Breast epithelium (tissue), 4 donors: ENCODE measurements at regions not wholly inside any gene's neighbourhood (a gene's known extent, or its start where the extent isn't known, plus 50 kb on each side); places are given as distances from the start of the nearest gene placed in this dataset.

ENCODE experiments used
- DNase-seq, 2 donors: peaks; one replicate each; pipeline ENCODE4 v3.0.0-alpha.2; 2019; ENCODE audit warnings: low spot score in 2 of 2
- H3K27ac ChIP-seq, 2 donors: fragments of 200-600 bp; sonication (generic) in 1 of 2; one replicate each; pipeline ENCODE4 v1.5.1; 2016 to 2019; ENCODE audit warnings: mild to moderate bottlenecking in 1 of 2
- H3K27me3 ChIP-seq, 2 donors: fragments of 200-600 bp; sonication (generic) in 1 of 2; one replicate each; pipeline versions ENCODE4 v1.5.1 to v1.6.0; 2017 to 2019; ENCODE audit warnings: control low read depth in 1 of 2, mild to moderate bottlenecking in 1 of 2
- H3K36me3 ChIP-seq: fragments of 200-600 bp; one replicate; pipeline ENCODE4 v1.5.1; 2019
- H3K4me1 ChIP-seq, 2 donors: fragments of 200-600 bp; sonication (generic); one replicate each; pipeline ENCODE4 v1.5.1; 2016 to 2019; ENCODE audit warnings: control low read depth in 1 of 2
- H3K4me3 ChIP-seq, 3 donors: fragments of 200-600 bp; sonication (generic); 1 replicate in 2 of 3; 2 replicates in 1 of 3; pipeline ENCODE4 v1.5.1; 2016 to 2019; ENCODE audit warnings: mild to moderate bottlenecking in 3 of 3, moderate library complexity in 2 of 3
- H3K9me3 ChIP-seq, 2 donors: fragments of 200-600 bp; sonication (generic) in 1 of 2; one replicate each; pipeline ENCODE4 v1.5.1; 2016 to 2019; ENCODE audit warnings: control low read depth in 1 of 2
- POLR2A ChIP-seq: fragments of 450-650 bp; IDR thresholded peaks from one replicate; pipeline ENCODE4 v1.6.1; 2016; ENCODE audit warnings: antibody characterized with exemption, mild to moderate bottlenecking, moderate library complexity
- POLR2AphosphoS5 ChIP-seq, 3 donors: sonication (generic); formaldehyde crosslinking; IDR thresholded peaks; one replicate each; pipeline ENCODE4 v1.6.1; 2017; ENCODE audit warnings: antibody characterized with exemption in 3 of 3
- intact Hi-C: fragments of 100-400 bp; cut with DNase I; formaldehyde crosslinking; loops from one replicate; pipeline ENCODE4 v1.15.1; 2023; ENCODE audit warnings: low total_unique reads
- TF ChIP-seq, protein P1 (sequence below), 3 donors: fragments of 450-650 bp; IDR thresholded peaks; one replicate each; pipeline ENCODE4 v1.5.1; 2016 to 2017; ENCODE audit warnings: antibody characterized with exemption in 3 of 3, mild to moderate bottlenecking in 3 of 3, moderate library complexity in 3 of 3

DNA sequence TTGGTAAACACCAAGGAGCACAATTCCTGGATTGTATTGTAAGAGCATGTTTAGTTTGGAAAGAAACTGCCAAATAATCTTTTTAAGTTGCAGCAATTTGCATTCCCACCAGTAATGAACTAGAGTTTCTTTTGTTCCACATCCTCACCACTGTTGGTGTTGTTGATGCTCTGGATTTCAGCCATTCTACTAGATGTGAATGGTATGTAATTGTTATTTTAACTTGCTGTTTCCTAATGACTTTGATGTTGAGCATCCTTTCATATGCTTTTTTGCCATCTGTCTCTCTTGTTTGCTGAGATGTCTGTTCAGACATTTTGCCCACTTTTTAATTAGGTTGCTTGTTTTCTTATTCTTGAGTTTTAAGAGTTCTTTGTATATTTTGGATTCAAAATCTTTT lies 1654.1 kb downstream of the GRIK2 start:
- no peaks in the 10 kb centered on the region for H3K27me3 ChIP-seq

DNA sequence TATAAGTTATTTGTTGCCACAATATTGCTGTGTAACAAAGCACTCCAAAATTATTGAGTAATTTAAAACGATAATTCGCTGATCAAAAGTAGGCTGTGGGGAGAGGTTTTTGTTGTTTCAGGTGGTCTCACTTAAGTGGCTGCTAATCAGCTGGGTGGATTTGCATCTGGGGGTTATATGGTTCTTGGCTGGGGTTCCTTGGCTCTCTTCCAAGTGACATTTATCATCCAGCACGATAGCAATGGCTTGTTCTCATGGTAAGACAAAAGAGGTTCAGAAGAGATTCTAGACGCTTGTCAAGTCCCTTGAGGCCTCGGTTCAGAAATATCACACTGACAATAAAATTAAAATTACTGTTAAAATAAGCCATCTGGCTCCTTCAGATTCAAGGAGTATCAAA lies 1648.8 kb downstream of the GRIK2 start:
- Histone ChIP-seq H3K4me3 (no peak overlapping the region), H3K27me3 (no peaks in the 10 kb centered on the region), H3K36me3 (no peaks in the 10 kb centered on the region), H3K27ac (no peak overlapping the region), H3K9me3 (no peaks in the 10 kb centered on the region), H3K4me1 (no peaks in the 10 kb centered on the region)
- TF ChIP-seq POLR2AphosphoS5 (IDR thresholded peaks at IDR 0.05), result no peak
- no peak for TF ChIP-seq POLR2A
- TF ChIP-seq, protein P1, sequence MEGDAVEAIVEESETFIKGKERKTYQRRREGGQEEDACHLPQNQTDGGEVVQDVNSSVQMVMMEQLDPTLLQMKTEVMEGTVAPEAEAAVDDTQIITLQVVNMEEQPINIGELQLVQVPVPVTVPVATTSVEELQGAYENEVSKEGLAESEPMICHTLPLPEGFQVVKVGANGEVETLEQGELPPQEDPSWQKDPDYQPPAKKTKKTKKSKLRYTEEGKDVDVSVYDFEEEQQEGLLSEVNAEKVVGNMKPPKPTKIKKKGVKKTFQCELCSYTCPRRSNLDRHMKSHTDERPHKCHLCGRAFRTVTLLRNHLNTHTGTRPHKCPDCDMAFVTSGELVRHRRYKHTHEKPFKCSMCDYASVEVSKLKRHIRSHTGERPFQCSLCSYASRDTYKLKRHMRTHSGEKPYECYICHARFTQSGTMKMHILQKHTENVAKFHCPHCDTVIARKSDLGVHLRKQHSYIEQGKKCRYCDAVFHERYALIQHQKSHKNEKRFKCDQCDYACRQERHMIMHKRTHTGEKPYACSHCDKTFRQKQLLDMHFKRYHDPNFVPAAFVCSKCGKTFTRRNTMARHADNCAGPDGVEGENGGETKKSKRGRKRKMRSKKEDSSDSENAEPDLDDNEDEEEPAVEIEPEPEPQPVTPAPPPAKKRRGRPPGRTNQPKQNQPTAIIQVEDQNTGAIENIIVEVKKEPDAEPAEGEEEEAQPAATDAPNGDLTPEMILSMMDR (IDR thresholded peaks at IDR 0.05), result no peak
- intact Hi-C loops, result no loop called here
- no peak for DNase-seq

More for the DNA sequence above, 1654.1 kb downstream of the GRIK2 start:
- no peak for DNase-seq
- H3K4me1 ChIP-seq, result no peaks in the 10 kb centered on the region
- intact Hi-C loops, result no loop called here
- no peak overlapping the region for H3K27ac ChIP-seq
- no peaks in the 10 kb centered on the region for H3K9me3 ChIP-seq
- TF ChIP-seq POLR2A (no peak), POLR2AphosphoS5 (IDR thresholded peaks at IDR 0.05) (no peak)
- TF ChIP-seq, protein P1 (IDR thresholded peaks at IDR 0.05), result no peak
- H3K4me3 ChIP-seq, result no peak overlapping the region
- no peaks in the 10 kb centered on the region for H3K36me3 ChIP-seq

DNA sequence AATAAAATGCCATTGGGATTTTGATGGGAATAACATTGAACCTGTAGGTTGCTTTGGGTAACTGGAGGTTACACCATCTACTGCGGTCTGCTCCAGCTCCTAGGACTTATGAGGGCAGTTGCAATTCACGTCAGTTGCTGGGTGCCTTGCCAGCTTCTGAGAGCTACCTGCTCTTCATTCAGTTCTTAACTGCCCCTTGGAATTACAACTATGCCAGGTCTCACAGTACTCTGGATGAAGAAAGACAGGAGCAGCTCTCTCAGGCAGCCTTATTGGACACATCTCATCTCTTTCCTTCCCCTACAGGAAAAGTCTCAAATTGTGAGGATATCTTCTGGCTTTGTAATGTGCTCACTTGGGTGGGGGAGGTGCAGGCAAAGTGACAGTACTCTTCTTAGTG lies 1643.3 kb downstream of the GRIK2 start:
- Histone ChIP-seq H3K36me3 (no peaks in the 10 kb centered on the region), H3K4me1 (no peaks in the 10 kb centered on the region), H3K4me3 (no peak overlapping the region), H3K9me3 (no peaks in the 10 kb centered on the region), H3K27me3 (no peaks in the 10 kb centered on the region), H3K27ac (no peak overlapping the region)
- intact Hi-C loops, result no loop called here
- TF ChIP-seq, protein P1 (IDR thresholded peaks at IDR 0.05), result no peak
- TF ChIP-seq POLR2A (no peak), POLR2AphosphoS5 (IDR thresholded peaks at IDR 0.05) (no peak)
- no peak for DNase-seq

DNA sequence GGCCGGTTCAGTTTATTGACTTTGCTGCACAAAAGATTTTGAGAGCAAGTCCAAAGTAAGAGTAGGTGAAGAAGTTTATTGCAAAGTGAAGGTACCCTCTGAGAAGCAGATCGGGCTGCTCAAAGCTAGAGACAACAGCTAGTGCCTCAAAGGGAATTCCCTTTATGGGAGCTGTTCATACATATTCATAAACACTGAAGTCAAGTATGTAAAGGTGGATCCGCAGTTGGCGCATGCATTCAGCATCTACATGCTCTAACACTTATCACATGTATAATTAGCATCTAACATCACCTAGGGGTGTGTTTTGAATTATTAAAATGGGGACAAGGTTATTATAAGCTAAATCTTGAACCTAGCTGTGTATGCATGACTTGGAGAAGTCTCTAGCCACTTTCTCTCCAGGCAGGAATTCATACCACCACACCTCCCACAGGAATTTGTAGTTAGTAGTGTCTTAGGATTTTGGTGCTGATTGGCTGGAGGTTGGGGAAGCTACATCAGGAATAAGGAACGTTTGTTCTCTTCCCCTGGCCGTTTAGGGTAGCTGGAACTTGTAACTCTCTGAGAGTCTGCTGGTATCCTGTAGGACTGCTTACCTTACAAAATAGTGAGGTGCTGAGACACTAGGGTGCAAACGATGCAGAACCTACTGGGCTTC lies 1633.9 kb downstream of the GRIK2 start:
- no peak for DNase-seq
- no peaks in the 10 kb centered on the region for H3K27me3 ChIP-seq
- H3K4me1 ChIP-seq, result no peaks in the 10 kb centered on the region
- no peak for TF ChIP-seq POLR2A
- no peak for TF ChIP-seq POLR2AphosphoS5 (IDR thresholded peaks at IDR 0.05)
- TF ChIP-seq, protein P1 (IDR thresholded peaks at IDR 0.05), result no peak
- no peaks in the 10 kb centered on the region for H3K9me3 ChIP-seq
- H3K4me3 ChIP-seq, result no peak overlapping the region
- H3K27ac ChIP-seq, result no peak overlapping the region
- no peaks in the 10 kb centered on the region for H3K36me3 ChIP-seq
- intact Hi-C loops, result no loop called here

DNA sequence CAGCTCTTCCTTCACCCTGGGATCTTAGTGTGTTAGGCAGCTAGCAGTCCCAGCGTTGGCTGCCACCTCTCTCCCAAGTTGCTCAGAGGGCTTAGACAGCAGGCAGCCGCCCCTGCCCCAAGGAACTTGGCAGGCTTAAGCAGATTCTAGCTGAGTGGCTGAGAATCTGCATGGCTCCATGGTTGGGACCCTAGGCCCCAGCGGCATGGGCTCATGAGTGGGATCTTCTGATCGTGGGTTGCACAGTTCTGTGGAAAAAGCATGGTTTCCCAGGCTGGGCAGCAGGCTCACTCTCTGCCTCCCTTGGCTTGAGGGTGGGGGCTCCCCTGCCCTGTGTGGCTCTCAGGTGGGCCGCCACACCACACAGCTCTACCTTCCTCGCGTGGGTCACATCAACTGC lies 1624.9 kb downstream of the GRIK2 start:
- intact Hi-C loops, result no loop called here
- Histone ChIP-seq H3K4me1 (no peaks in the 10 kb centered on the region), H3K4me3 (no peak overlapping the region), H3K27ac (no peak overlapping the region), H3K27me3 (no peaks in the 10 kb centered on the region), H3K9me3 (no peaks in the 10 kb centered on the region), H3K36me3 (no peaks in the 10 kb centered on the region)
- TF ChIP-seq, protein P1 (IDR thresholded peaks at IDR 0.05), result no peak
- TF ChIP-seq POLR2A (no peak), POLR2AphosphoS5 (IDR thresholded peaks at IDR 0.05) (no peak)
- no peak for DNase-seq
